B cell (primary cell): ENCODE measurements at regions not wholly inside any gene's neighbourhood (a gene's known extent, or its start where the extent isn't known, plus 50 kb on each side); places are given as distances from the start of the nearest gene placed in this dataset.

Experiments used
- EZH2 ChIP-seq: IDR thresholded peaks from 2 replicates; pipeline ENCODE4 v1.6.1; 2012; ENCODE audit warnings: borderline replicate concordance, low read depth, mild to moderate bottlenecking, moderate library complexity, low read length; ENCODE audit not compliant: insufficient read depth, poor library complexity, severe bottlenecking
- TF ChIP-seq, protein P1 (sequence below): fragments of 200-600 bp; IDR thresholded peaks from one replicate; pipeline ENCODE4 v1.8.0; 2022; ENCODE audit warnings: antibody characterized with exemption, mild to moderate bottlenecking

DNA sequence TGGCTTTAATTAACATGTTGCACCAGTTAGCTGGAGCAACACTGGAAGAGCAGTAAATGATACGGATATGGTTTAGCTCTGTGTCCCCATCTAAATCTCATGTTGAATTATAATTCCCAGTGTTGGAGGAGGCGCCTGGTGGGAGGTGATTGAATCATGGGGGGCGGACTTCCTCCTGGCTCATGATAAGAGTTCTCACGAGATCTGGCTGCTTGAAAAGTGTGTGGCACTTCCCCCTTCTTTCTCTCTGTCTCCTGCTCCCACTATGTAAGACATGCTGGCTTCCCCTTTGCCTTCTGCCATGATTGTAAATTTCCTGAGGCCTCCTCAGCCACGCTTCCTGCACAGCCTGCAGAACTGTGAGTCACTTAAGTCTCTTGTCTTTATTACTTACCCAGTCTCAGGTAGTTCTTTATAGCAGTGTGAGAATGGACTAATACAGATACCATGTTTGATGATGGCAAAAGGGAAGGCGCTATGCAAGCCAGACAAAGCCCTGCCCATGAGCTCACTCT lies 963.6 kb downstream of the SOCS6 start:
- TF ChIP-seq EZH2 = no peak
- TF ChIP-seq, protein P1, sequence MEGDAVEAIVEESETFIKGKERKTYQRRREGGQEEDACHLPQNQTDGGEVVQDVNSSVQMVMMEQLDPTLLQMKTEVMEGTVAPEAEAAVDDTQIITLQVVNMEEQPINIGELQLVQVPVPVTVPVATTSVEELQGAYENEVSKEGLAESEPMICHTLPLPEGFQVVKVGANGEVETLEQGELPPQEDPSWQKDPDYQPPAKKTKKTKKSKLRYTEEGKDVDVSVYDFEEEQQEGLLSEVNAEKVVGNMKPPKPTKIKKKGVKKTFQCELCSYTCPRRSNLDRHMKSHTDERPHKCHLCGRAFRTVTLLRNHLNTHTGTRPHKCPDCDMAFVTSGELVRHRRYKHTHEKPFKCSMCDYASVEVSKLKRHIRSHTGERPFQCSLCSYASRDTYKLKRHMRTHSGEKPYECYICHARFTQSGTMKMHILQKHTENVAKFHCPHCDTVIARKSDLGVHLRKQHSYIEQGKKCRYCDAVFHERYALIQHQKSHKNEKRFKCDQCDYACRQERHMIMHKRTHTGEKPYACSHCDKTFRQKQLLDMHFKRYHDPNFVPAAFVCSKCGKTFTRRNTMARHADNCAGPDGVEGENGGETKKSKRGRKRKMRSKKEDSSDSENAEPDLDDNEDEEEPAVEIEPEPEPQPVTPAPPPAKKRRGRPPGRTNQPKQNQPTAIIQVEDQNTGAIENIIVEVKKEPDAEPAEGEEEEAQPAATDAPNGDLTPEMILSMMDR = no peak
